IMR-90 (cell line): ENCODE measurements at regions not wholly inside any gene's neighbourhood (a gene's known extent, or its start where the extent isn't known, plus 50 kb on each side); places are given as distances from the start of the nearest gene placed in this dataset.

ENCODE experiments used
- ATAC-seq: fragments of 200-7000 bp; cut with Tn5 transposase; 2 replicates; pipeline ENCODE4 v1.9.1; 2020; ENCODE audit warnings: low read depth, mild to moderate bottlenecking, moderate library complexity
- BruUV-seq: library from RNA; stranded (reverse); fragments of 400-500 nt; replicated peaks from 2 replicates; lab custom pipeline; 2021; lab: Mats Ljungman, UMichigan
- CTCF ChIA-PET: fragments of 300-600 bp; formaldehyde crosslinking; extraction: SDS; loops from one replicate; lab custom pipeline; 2021; ENCODE audit warnings: antibody characterized with exemption; lab: Yijun Ruan, JAX
- POLR2A ChIA-PET: fragments of 300-600 bp; sonication (Branson Sonifier 250); formaldehyde crosslinking; loops from one replicate; lab custom pipeline; 2022; ENCODE audit warnings: antibody characterized with exemption; ENCODE audit not compliant: unreplicated experiment; lab: Charles Lee
- DNase-seq: peaks from one replicate; pipeline ENCODE4 v3.0.0; 2013
- H2AFZ ChIP-seq: replicated peaks from 2 replicates; pipeline ENCODE3; 2013; ENCODE audit warnings: low read length, mild to moderate bottlenecking; ENCODE audit not compliant: poor library complexity
- H2AK5ac ChIP-seq: 2 replicates; pipeline ENCODE4 v1.6.1; 2013; ENCODE audit warnings: low read depth, low read length, inconsistent platforms
- H2AK9ac ChIP-seq: replicated peaks from 2 replicates; pipeline ENCODE3; 2013; ENCODE audit warnings: mild to moderate bottlenecking, low read depth, low read length, moderate library complexity; ENCODE audit not compliant: poor library complexity
- H2BK120ac ChIP-seq: 2 replicates; pipeline ENCODE4 v1.6.1; 2013; ENCODE audit warnings: low read depth, low read length, inconsistent platforms
- H2BK15ac ChIP-seq: 3 replicates; pipeline ENCODE4 v1.6.1; 2013; ENCODE audit warnings: low read depth, low read length, inconsistent platforms
- H2BK20ac ChIP-seq: 2 replicates; pipeline ENCODE4 v1.6.1; 2013; ENCODE audit warnings: low read depth, mild to moderate bottlenecking, inconsistent platforms, low read length, moderate library complexity
- H2BK5ac ChIP-seq: 2 replicates; pipeline ENCODE4 v1.6.1; 2013; ENCODE audit warnings: mild to moderate bottlenecking, low read depth, low read length, inconsistent platforms; ENCODE audit not compliant: poor library complexity, severe bottlenecking
- H3K14ac ChIP-seq: replicated peaks from 2 replicates; pipeline ENCODE4 v1.6.1; 2013; ENCODE audit warnings: low read depth, low read length, inconsistent platforms
- H3K18ac ChIP-seq: 2 replicates; pipeline ENCODE4 v1.6.1; 2013; ENCODE audit warnings: low read depth, low read length, control low read depth
- H3K23ac ChIP-seq: 2 replicates; pipeline ENCODE4 v1.6.1; 2013; ENCODE audit warnings: low read depth, low read length, inconsistent platforms
- H3K27ac ChIP-seq: 2 replicates; pipeline ENCODE4 v1.5.1; 2013; ENCODE audit warnings: mild to moderate bottlenecking, control low read depth, low read length; ENCODE audit not compliant: insufficient read depth
- H3K27me3 ChIP-seq: 2 replicates; pipeline ENCODE4 v1.6.1; 2013; ENCODE audit warnings: low read length; ENCODE audit not compliant: control insufficient read depth, insufficient read depth
- H3K36me3 ChIP-seq: 2 replicates; pipeline ENCODE4 v1.6.1; 2013; ENCODE audit warnings: low read length, mixed read lengths; ENCODE audit not compliant: control insufficient read depth, insufficient read depth
- H3K4ac ChIP-seq: 2 replicates; pipeline ENCODE4 v1.6.1; 2013; ENCODE audit warnings: low read depth, low read length, inconsistent platforms
- H3K4me1 ChIP-seq: 2 replicates; pipeline ENCODE4 v1.6.1; 2013; ENCODE audit warnings: low read length, mixed read lengths; ENCODE audit not compliant: control insufficient read depth, insufficient read depth
- H3K4me2 ChIP-seq: 2 replicates; pipeline ENCODE4 v1.6.1; 2013; ENCODE audit warnings: low read depth, mild to moderate bottlenecking, control low read depth, low read length, moderate library complexity
- H3K4me3 ChIP-seq: 2 replicates; pipeline ENCODE4 v1.5.1; 2013; ENCODE audit warnings: low read depth, mild to moderate bottlenecking, control low read depth, low read length, moderate library complexity; ENCODE audit not compliant: insufficient read depth
- H3K56ac ChIP-seq: 2 replicates; pipeline ENCODE4 v1.6.1; 2013; ENCODE audit warnings: low read length, inconsistent platforms; ENCODE audit not compliant: insufficient read depth; ENCODE audit errors: extremely low read depth
- H3K79me1 ChIP-seq, 2 experiments: 2 replicates each; pipeline ENCODE4 v1.6.1; 2013; ENCODE audit warnings: low read length in 2 of 2, inconsistent platforms in 1 of 2, low read depth in 1 of 2
- H3K9ac ChIP-seq: 2 replicates; pipeline ENCODE4 v1.6.1; 2013; ENCODE audit warnings: low read depth, low read length, control low read depth
- H3K9me1 ChIP-seq: 2 replicates; pipeline ENCODE4 v1.6.1; 2013; ENCODE audit warnings: low read length, inconsistent platforms; ENCODE audit not compliant: insufficient read depth
- H3K9me3 ChIP-seq: 2 replicates; pipeline ENCODE4 v1.6.1; 2013; ENCODE audit warnings: low read length; ENCODE audit not compliant: control insufficient read depth, insufficient read depth
- H4K20me1 ChIP-seq: 2 replicates; pipeline ENCODE4 v1.6.1; 2013; ENCODE audit warnings: low read length, inconsistent platforms; ENCODE audit not compliant: insufficient read depth
- H4K5ac ChIP-seq: 2 replicates; pipeline ENCODE4 v1.6.1; 2013; ENCODE audit warnings: mild to moderate bottlenecking, low read depth, low read length, control low read depth
- H4K8ac ChIP-seq, 2 experiments: 2 replicates each; pipeline ENCODE4 v1.6.1; 2013; ENCODE audit warnings: low read depth in 2 of 2, low read length in 2 of 2, control low read depth in 1 of 2, inconsistent platforms in 1 of 2
- H4K91ac ChIP-seq: 2 replicates; pipeline ENCODE4 v1.6.1; 2013; ENCODE audit warnings: low read depth, low read length, inconsistent platforms; ENCODE audit not compliant: insufficient read depth
- BHLHE40 ChIP-seq: fragments of 150-350 bp; IDR thresholded peaks from 2 replicates; pipeline ENCODE4 v1.6.1; 2016; ENCODE audit warnings: mild to moderate bottlenecking, low read depth, low read length
- CEBPB ChIP-seq: IDR thresholded peaks from 2 replicates; pipeline ENCODE4 v1.6.1; 2012; ENCODE audit warnings: low read depth, low read length, improper control_type of control experiment
- CHD1 ChIP-seq: IDR thresholded peaks from 2 replicates; pipeline ENCODE4 v1.6.1; 2012; ENCODE audit warnings: low read depth, low read length, improper control_type of control experiment
- CTCF ChIP-seq: conservative IDR thresholded peaks from 2 replicates; pipeline ENCODE4 v1.5.1; 2012; ENCODE audit warnings: mild to moderate bottlenecking, low read depth, low read length, improper control_type of control experiment
- MAFK ChIP-seq: IDR thresholded peaks from 2 replicates; pipeline ENCODE4 v1.6.1; 2012; ENCODE audit warnings: low read depth, low read length, improper control_type of control experiment
- MAZ ChIP-seq: IDR thresholded peaks from 2 replicates; pipeline ENCODE4 v1.6.1; 2012; ENCODE audit warnings: low read depth, mild to moderate bottlenecking, low read length, improper control_type of control experiment, moderate library complexity, borderline replicate concordance
- NFE2L2 ChIP-seq: fragments of 150-350 bp; IDR thresholded peaks from 2 replicates; pipeline ENCODE4 v1.6.1; 2016; ENCODE audit warnings: low read depth, mild to moderate bottlenecking, low read length
- RFX5 ChIP-seq: IDR thresholded peaks from 2 replicates; pipeline ENCODE4 v1.8.0; 2012; ENCODE audit warnings: low read depth, mild to moderate bottlenecking, low read length, moderate library complexity
- WGBS, 2 experiments: methylation state at CpG; one replicate each; pipeline versions ENCODE4 v1.1.5 to v1.1.7; 2013; ENCODE audit warnings: missing lambda C conversion rate in 2 of 2; ENCODE audit not compliant: insufficient read length in 1 of 2; ENCODE audit errors: extremely low coverage in 2 of 2; 5-methylcytosine and 5-hydroxymethylcytosine counted together
- dilution Hi-C: fragments of 300-500 bp; cut with HindIII; formaldehyde crosslinking; loops from one replicate; pipeline ENCODE4 v1.14.3; 2018; ENCODE audit warnings: low sequenced_read_pairs; ENCODE audit not compliant: unreplicated experiment
- in situ Hi-C: fragments of 300-500 bp; cut with MboI; formaldehyde crosslinking; loops from 3 replicates; pipeline ENCODE4 v1.14.3; 2019; ENCODE audit warnings: low sequenced_read_pairs, inconsistent platforms, mixed read lengths
- intact Hi-C: fragments of 100-400 bp; cut with micrococcal nuclease; formaldehyde crosslinking; loops from 2 replicates; pipeline ENCODE4 v1.10.0; 2022
- TF ChIP-seq, protein P1 (sequence below): fragments of 150-350 bp; IDR thresholded peaks from 2 replicates; pipeline ENCODE4 v1.6.1; 2017; ENCODE audit warnings: mild to moderate bottlenecking, antibody characterized with exemption, low read length, low read depth
- TF ChIP-seq, protein P2 (sequence below): fragments of 150-350 bp; IDR thresholded peaks from 2 replicates; pipeline ENCODE4 v1.6.1; 2016; ENCODE audit warnings: low read depth, mild to moderate bottlenecking, low read length, moderate library complexity, borderline replicate concordance

DNA sequence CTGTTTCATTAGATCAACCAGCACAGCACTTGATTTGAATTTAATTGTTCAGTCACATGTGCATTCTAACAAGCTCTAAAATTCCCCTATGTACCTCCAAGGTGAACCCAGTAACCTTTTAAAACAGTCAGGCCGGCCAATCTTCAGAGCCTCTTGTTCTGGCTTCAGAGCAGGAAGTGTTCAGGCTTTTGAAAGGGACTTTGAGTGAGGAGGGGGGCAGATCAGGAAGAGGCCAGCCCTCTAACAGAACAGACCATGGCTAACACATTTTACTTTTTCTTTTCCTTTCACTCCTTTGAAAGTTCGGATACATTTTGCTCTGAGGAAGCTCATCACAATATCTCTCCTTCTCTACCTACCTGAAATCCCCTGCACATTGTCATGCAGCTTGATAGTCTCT, 390.3 kb downstream of the TBC1D4 start:
- no peak overlapping the region for H2AFZ ChIP-seq
- CTCF ChIA-PET, result no interaction called here
- no peak overlapping the region for H3K14ac ChIP-seq
- DNase-seq, result no peak
- H3K4me3 ChIP-seq, result no peak overlapping the region
- H3K27ac ChIP-seq, result no peak overlapping the region
- no peak overlapping the region for H3K9ac ChIP-seq
- H2AK9ac ChIP-seq, result no peak overlapping the region
- no peak overlapping the region for H4K91ac ChIP-seq
- no peak overlapping the region for H2BK20ac ChIP-seq
- H3K79me1 ChIP-seq, result no peaks in the 10 kb centered on the region
- no peak overlapping the region for H4K8ac ChIP-seq
- no peaks in the 10 kb centered on the region for H3K4me1 ChIP-seq
- H3K36me3 ChIP-seq, result no peaks in the 10 kb centered on the region
- H3K9me1 ChIP-seq, result no peaks in the 10 kb centered on the region
- no peaks in the 10 kb centered on the region for H3K9me3 ChIP-seq
- no peak overlapping the region for H4K5ac ChIP-seq
- no peak for ATAC-seq
- no peak overlapping the region for H2BK5ac ChIP-seq
- POLR2A ChIA-PET, result no interaction called here
- H3K56ac ChIP-seq, result no peak overlapping the region
- 14% methylated on average over 1 of the region's 2 CpGs; no CpG with 5 or more reads in 1 of the 2 experiments for WGBS, 2 experiments
- no peak overlapping the region for H2BK120ac ChIP-seq
- no peak overlapping the region for H2BK15ac ChIP-seq
- H3K23ac ChIP-seq, result no peak overlapping the region
- dilution Hi-C loops (no loop called here), intact Hi-C loops (no loop called here), in situ Hi-C loops (no loop called here)
- H3K4ac ChIP-seq, result no peak overlapping the region
- H3K4me2 ChIP-seq, result no peak overlapping the region
- no peak overlapping the region for H3K18ac ChIP-seq
- no peaks in the 10 kb centered on the region for H3K27me3 ChIP-seq
- TF ChIP-seq NFE2L2 (no peak), RFX5 (no peak), BHLHE40 (no peak), CEBPB (no peak), CTCF (no peak), MAFK (no peak), MAZ (no peak), CHD1 (no peak)
- TF ChIP-seq, protein P1, sequence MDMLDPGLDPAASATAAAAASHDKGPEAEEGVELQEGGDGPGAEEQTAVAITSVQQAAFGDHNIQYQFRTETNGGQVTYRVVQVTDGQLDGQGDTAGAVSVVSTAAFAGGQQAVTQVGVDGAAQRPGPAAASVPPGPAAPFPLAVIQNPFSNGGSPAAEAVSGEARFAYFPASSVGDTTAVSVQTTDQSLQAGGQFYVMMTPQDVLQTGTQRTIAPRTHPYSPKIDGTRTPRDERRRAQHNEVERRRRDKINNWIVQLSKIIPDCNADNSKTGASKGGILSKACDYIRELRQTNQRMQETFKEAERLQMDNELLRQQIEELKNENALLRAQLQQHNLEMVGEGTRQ, result no peak
- TF ChIP-seq, protein P2, sequence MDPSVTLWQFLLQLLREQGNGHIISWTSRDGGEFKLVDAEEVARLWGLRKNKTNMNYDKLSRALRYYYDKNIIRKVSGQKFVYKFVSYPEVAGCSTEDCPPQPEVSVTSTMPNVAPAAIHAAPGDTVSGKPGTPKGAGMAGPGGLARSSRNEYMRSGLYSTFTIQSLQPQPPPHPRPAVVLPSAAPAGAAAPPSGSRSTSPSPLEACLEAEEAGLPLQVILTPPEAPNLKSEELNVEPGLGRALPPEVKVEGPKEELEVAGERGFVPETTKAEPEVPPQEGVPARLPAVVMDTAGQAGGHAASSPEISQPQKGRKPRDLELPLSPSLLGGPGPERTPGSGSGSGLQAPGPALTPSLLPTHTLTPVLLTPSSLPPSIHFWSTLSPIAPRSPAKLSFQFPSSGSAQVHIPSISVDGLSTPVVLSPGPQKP, result no peak
- BruUV-seq, result no TSS peak
- H4K20me1 ChIP-seq, result no peaks in the 10 kb centered on the region
- H2AK5ac ChIP-seq, result no peak overlapping the region
